ENCODE measurements at regions not wholly inside any gene's neighbourhood (a gene's known extent, or its start where the extent isn't known, plus 50 kb on each side); places are given as distances from the start of the nearest gene placed in this dataset.

DNA sequence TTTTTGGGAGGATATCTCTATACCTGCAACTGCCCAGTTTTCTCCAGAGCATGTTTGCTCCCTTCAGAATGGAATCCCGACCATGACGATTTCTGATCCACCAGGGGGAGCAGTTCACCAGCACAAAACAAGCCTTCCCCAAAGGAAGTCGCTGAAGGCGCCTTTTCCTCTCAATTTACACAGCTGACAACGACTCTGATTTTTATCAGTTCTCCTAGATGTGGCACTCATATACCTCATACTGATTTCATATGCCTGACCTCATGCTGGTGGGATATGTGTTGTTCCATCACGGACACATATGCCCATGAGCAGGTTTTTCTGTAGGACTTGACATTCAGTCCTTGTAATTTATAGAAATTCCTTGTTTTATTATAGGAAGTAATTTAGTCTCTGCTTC is 1028.2 kb downstream of the MCTP2 start:
- no peaks in the 10 kb centered on the region for H3F3A ChIP-seq (ENCODE audit: low read depth)
- H3K4me3 ChIP-seq (ENCODE audit: low read length, poor library complexity, severe bottlenecking) = no peak overlapping the region
- H3K27me3 ChIP-seq (ENCODE audit: insufficient read depth, low read length, poor library complexity, severe bottlenecking) = peaks cover 15% of the 10 kb centered on the region
- H4K20me1 ChIP-seq (ENCODE audit: insufficient read depth, low read length, poor library complexity, severe bottlenecking) = no peaks in the 10 kb centered on the region
- H2AFZ ChIP-seq (ENCODE audit: low read length) = no peak overlapping the region
- no peak overlapping the region for H3K9ac ChIP-seq (ENCODE audit: low read depth, low read length, poor library complexity, severe bottlenecking)
- no peaks in the 10 kb centered on the region for H3K9me3 ChIP-seq (ENCODE audit: insufficient read depth, low read depth, low read length)
- H3K4me1 ChIP-seq (ENCODE audit: insufficient read depth, low read length, poor library complexity, severe bottlenecking) = peaks cover 16% of the 10 kb centered on the region
- TF ChIP-seq, protein P1, sequence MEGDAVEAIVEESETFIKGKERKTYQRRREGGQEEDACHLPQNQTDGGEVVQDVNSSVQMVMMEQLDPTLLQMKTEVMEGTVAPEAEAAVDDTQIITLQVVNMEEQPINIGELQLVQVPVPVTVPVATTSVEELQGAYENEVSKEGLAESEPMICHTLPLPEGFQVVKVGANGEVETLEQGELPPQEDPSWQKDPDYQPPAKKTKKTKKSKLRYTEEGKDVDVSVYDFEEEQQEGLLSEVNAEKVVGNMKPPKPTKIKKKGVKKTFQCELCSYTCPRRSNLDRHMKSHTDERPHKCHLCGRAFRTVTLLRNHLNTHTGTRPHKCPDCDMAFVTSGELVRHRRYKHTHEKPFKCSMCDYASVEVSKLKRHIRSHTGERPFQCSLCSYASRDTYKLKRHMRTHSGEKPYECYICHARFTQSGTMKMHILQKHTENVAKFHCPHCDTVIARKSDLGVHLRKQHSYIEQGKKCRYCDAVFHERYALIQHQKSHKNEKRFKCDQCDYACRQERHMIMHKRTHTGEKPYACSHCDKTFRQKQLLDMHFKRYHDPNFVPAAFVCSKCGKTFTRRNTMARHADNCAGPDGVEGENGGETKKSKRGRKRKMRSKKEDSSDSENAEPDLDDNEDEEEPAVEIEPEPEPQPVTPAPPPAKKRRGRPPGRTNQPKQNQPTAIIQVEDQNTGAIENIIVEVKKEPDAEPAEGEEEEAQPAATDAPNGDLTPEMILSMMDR (conservative IDR thresholded peaks at IDR 0.05; ENCODE audit: low read length) = peak; percentile 89
- no peak for TF ChIP-seq EZH2phosphoT487 (IDR thresholded peaks at IDR 0.05; ENCODE audit: borderline replicate concordance)
- H3K36me3 ChIP-seq (ENCODE audit: insufficient read depth, low read length) = no peaks in the 10 kb centered on the region
- no peaks in the 10 kb centered on the region for H3K79me2 ChIP-seq (ENCODE audit: insufficient read depth, low read length)
- H3K4me2 ChIP-seq (ENCODE audit: low read depth, low read length, poor library complexity, severe bottlenecking) = peak overlapping the region; percentile 63
- no peaks in the 10 kb centered on the region for H3K9me2 ChIP-seq (replicated peaks; ENCODE audit: low read depth, low read length)

DNA sequence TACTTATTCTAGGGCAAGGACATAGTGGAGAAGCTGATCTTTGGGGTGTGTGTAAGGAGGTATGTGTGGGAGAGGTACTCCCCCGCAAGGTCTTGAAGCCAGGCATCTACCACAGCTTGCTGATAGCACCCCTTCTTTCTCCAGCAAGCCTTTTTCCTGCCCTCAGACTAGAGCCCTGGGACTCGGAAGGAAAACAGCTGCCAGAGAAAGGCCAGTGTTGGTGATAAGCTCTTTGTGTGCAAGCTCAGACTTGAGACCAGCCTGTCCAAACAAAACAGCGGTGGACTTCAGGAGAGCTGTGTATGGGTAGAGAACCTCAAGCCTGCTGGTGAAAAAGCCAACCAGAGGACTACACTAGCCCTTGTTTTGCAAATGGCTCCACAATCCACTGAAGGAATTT is 1028.6 kb downstream of the MCTP2 start:
- no peaks in the 10 kb centered on the region for H3K36me3 ChIP-seq (ENCODE audit: insufficient read depth, low read length)
- H3K4me2 ChIP-seq (ENCODE audit: low read depth, low read length, poor library complexity, severe bottlenecking) = peak overlapping the region; percentile 63
- H2AFZ ChIP-seq (ENCODE audit: low read length) = no peak overlapping the region

DNA sequence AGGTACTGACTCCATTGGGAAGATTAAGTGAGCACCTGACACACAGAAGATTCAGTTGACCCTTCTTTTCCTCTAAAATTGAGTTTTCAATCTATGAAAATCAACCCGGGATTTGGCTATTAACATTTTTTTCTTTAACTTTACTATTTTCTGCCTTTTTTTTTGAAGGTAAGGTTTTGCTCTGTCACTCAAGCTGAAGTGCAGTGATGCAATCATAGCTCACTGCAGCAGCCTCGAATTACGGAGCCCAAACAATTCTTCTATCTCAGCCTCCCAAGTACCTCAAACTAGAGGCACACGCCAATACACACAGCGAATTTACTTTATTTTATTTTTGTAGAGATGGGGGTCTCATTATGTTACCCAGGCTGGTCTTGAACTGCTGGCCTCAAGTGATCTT is 1029.5 kb downstream of the MCTP2 start:
- Histone ChIP-seq H3K9me3 (ENCODE audit: insufficient read depth, low read depth, low read length) (no peaks in the 10 kb centered on the region), H3K36me3 (ENCODE audit: insufficient read depth, low read length) (no peaks in the 10 kb centered on the region), H3K27me3 (ENCODE audit: insufficient read depth, low read length, poor library complexity, severe bottlenecking) (peaks cover 15% of the 10 kb centered on the region), H3K79me2 (ENCODE audit: insufficient read depth, low read length) (no peaks in the 10 kb centered on the region), H4K20me1 (ENCODE audit: insufficient read depth, low read length, poor library complexity, severe bottlenecking) (no peaks in the 10 kb centered on the region), H3F3A (ENCODE audit: low read depth) (no peaks in the 10 kb centered on the region), H3K9ac (ENCODE audit: low read depth, low read length, poor library complexity, severe bottlenecking) (no peak overlapping the region), H3K4me1 (ENCODE audit: insufficient read depth, low read length, poor library complexity, severe bottlenecking) (peaks cover 16% of the 10 kb centered on the region), H2AFZ (ENCODE audit: low read length) (no peak overlapping the region), H3K4me3 (ENCODE audit: low read length, poor library complexity, severe bottlenecking) (no peak overlapping the region), H3K9me2 (replicated peaks; ENCODE audit: low read depth, low read length) (no peaks in the 10 kb centered on the region), H3K4me2 (ENCODE audit: low read depth, low read length, poor library complexity, severe bottlenecking) (no peak overlapping the region)
- TF ChIP-seq, protein P1 (conservative IDR thresholded peaks at IDR 0.05; ENCODE audit: low read length) = no peak
- no peak for TF ChIP-seq EZH2phosphoT487 (IDR thresholded peaks at IDR 0.05; ENCODE audit: borderline replicate concordance)

More for the DNA sequence above, 1028.6 kb downstream of the MCTP2 start:
- peaks cover 16% of the 10 kb centered on the region for H3K4me1 ChIP-seq (ENCODE audit: insufficient read depth, low read length, poor library complexity, severe bottlenecking)
- no peaks in the 10 kb centered on the region for H4K20me1 ChIP-seq (ENCODE audit: insufficient read depth, low read length, poor library complexity, severe bottlenecking)
- no peaks in the 10 kb centered on the region for H3K79me2 ChIP-seq (ENCODE audit: insufficient read depth, low read length)
- no peaks in the 10 kb centered on the region for H3K9me2 ChIP-seq (replicated peaks; ENCODE audit: low read depth, low read length)
- TF ChIP-seq EZH2phosphoT487 (IDR thresholded peaks at IDR 0.05; ENCODE audit: borderline replicate concordance) = no peak
- TF ChIP-seq, protein P1 (conservative IDR thresholded peaks at IDR 0.05; ENCODE audit: low read length) = no peak
- no peaks in the 10 kb centered on the region for H3K9me3 ChIP-seq (ENCODE audit: insufficient read depth, low read depth, low read length)
- H3F3A ChIP-seq (ENCODE audit: low read depth) = no peaks in the 10 kb centered on the region
- H3K4me3 ChIP-seq (ENCODE audit: low read length, poor library complexity, severe bottlenecking) = no peak overlapping the region
- peaks cover 15% of the 10 kb centered on the region for H3K27me3 ChIP-seq (ENCODE audit: insufficient read depth, low read length, poor library complexity, severe bottlenecking)
- no peak overlapping the region for H3K9ac ChIP-seq (ENCODE audit: low read depth, low read length, poor library complexity, severe bottlenecking)
